D721Med (cell line): ENCODE measurements at regions not wholly inside any gene's neighbourhood (a gene's known extent, or its start where the extent isn't known, plus 50 kb on each side); places are given as distances from the start of the nearest gene placed in this dataset.

Source experiments
- DNase-seq: peaks from one replicate; pipeline ENCODE4 v3.0.0; 2011; ENCODE audit warnings: low spot score; ENCODE audit not compliant: insufficient read length
- FAIRE-seq: peaks from 2 replicates; lab custom pipeline; 2011; peaks lifted over from hg19 to GRCh38; lab: Jason Lieb, UNC
- CTCF ChIP-seq: IDR thresholded peaks from 2 replicates; pipeline ENCODE4 v1.5.1; 2012; ENCODE audit warnings: mild to moderate bottlenecking, control low read depth; ENCODE audit not compliant: insufficient read depth; ENCODE audit errors: missing control alignments

- no peak for FAIRE-seq
- no peak for DNase-seq
- no peak for TF ChIP-seq CTCF
Observed at GRCh38 chr3:63168179-63168578, 109.9 kb upstream of the SYNPR start.

GRCh38 chr3:63179862-63180522 is 98.1 kb upstream of the SYNPR start:
- DNase-seq (no peak), FAIRE-seq (no peak)
- TF ChIP-seq CTCF, result no peak

GRCh38 chr3:63192248-63192647 is 85.9 kb upstream of the SYNPR start:
- no peak for DNase-seq
- FAIRE-seq, result no peak
- TF ChIP-seq CTCF, result no peak

- TF ChIP-seq CTCF, result peak; percentile 79
- DNase-seq (no peak), FAIRE-seq (peak; percentile 46)
Observed at GRCh38 chr3:63193647-63194046, 84.5 kb upstream of the SYNPR start.

- no peak for FAIRE-seq
- TF ChIP-seq CTCF, result no peak
Observed at GRCh38 chr3:63199606-63200005, 78.5 kb upstream of the SYNPR start.

GRCh38 chr3:63202529-63202928 is 75.6 kb upstream of the SYNPR start:
- no peak for FAIRE-seq
- no peak for TF ChIP-seq CTCF

More at GRCh38 chr3:63199606-63200005, 78.5 kb upstream of the SYNPR start:
- DNase-seq, result no peak

GRCh38 chr3:63207066-63207590 is 71.0 kb upstream of the SYNPR start:
- FAIRE-seq (peak; percentile 89), DNase-seq (no peak)
- TF ChIP-seq CTCF, result no peak

More at GRCh38 chr3:63202529-63202928, 75.6 kb upstream of the SYNPR start:
- DNase-seq, result no peak
